GM12878 (cell line): ENCODE measurements at regions not wholly inside any gene's neighbourhood (a gene's known extent, or its start where the extent isn't known, plus 50 kb on each side); places are given as distances from the start of the nearest gene placed in this dataset.

Experiments used
- ATAC-seq: fragments of 200-7000 bp; cut with Tn5 transposase; 3 replicates; pipeline ENCODE4 v1.9.1; 2020; ENCODE audit warnings: mild to moderate bottlenecking, moderate library complexity
- BruUV-seq: library from RNA; stranded (reverse); fragments of 400-500 nt; replicated peaks from 2 replicates; lab custom pipeline; 2021; lab: Mats Ljungman, UMichigan
- CTCF ChIA-PET: fragments of 300-600 bp; sonication (Branson Sonifier 250); formaldehyde crosslinking; extraction: SDS; loops from one replicate; lab custom pipeline; 2021; ENCODE audit warnings: inconsistent platforms; lab: Yijun Ruan, JAX
- POLR2A ChIA-PET: fragments of 350-600 bp; formaldehyde crosslinking; extraction: SDS; loops from one replicate; lab custom pipeline; 2021; ENCODE audit warnings: inconsistent platforms; lab: Charles Lee
- RAD21 ChIA-PET: fragments of 300-600 bp; sonication (Branson Sonifier 250); formaldehyde crosslinking; loops from one replicate; lab custom pipeline; 2023; ENCODE audit warnings: antibody characterized with exemption; ENCODE audit not compliant: unreplicated experiment; lab: Charles Lee
- SMC1A ChIA-PET: fragments of 300-600 bp; sonication (Branson Sonifier 250); formaldehyde crosslinking; loops from one replicate; lab custom pipeline; 2023; ENCODE audit not compliant: unreplicated experiment, uncharacterized antibody; lab: Charles Lee
- DNase-seq: peaks from one replicate; pipeline ENCODE4 v3.0.0-alpha.2; 2011; ENCODE audit warnings: low read depth, low spot score
- FAIRE-seq: peaks from 3 replicates; lab custom pipeline; 2011; peaks lifted over from hg19 to GRCh38; lab: Jason Lieb, UNC
- H2AFZ ChIP-seq: 2 replicates; pipeline ENCODE4 v1.6.0; 2011; ENCODE audit warnings: low read depth, low read length, control low read depth; ENCODE audit not compliant: control insufficient read depth
- H3K27ac ChIP-seq: 2 replicates; pipeline ENCODE4 v1.5.1; 2011; ENCODE audit warnings: control low read depth; ENCODE audit not compliant: control insufficient read depth, insufficient read depth
- H3K27me3 ChIP-seq, 2 experiments: replicated peaks in 1 of 2; 2 replicates each; pipeline versions ENCODE4 v1.6.0 to v1.6.1; 2011; ENCODE audit warnings: low read length in 1 of 2; ENCODE audit not compliant: control insufficient read depth in 2 of 2, insufficient read depth in 2 of 2
- H3K36me3 ChIP-seq, 2 experiments: 2 replicates each; pipeline ENCODE4 v1.5.1; 2011; ENCODE audit warnings: low read length in 1 of 2; ENCODE audit not compliant: control insufficient read depth in 2 of 2, insufficient read depth in 2 of 2
- H3K4me1 ChIP-seq: 2 replicates; pipeline ENCODE4 v1.6.1; 2011; ENCODE audit warnings: mild to moderate bottlenecking, low read length, moderate library complexity, mixed read lengths; ENCODE audit not compliant: control insufficient read depth, insufficient read depth
- H3K4me2 ChIP-seq: 2 replicates; pipeline ENCODE4 v1.6.0; 2011; ENCODE audit warnings: control low read depth; ENCODE audit not compliant: control insufficient read depth, insufficient read depth
- H3K4me3 ChIP-seq: fragments of 200-600 bp; sonication (generic); 2 replicates; pipeline ENCODE4 v1.5.1; 2016
- H3K79me2 ChIP-seq: 2 replicates; pipeline ENCODE4 v1.6.0; 2011; ENCODE audit warnings: low read length; ENCODE audit not compliant: control insufficient read depth, insufficient read depth
- H3K9ac ChIP-seq: 2 replicates; pipeline ENCODE4 v1.8.0; 2011; ENCODE audit warnings: low read length, control low read depth, mixed read lengths; ENCODE audit not compliant: control insufficient read depth, insufficient read depth
- H3K9me3 ChIP-seq: replicated peaks from 3 replicates; pipeline ENCODE4 v1.5.1; 2011; ENCODE audit warnings: mild to moderate bottlenecking, low read length; ENCODE audit not compliant: control insufficient read depth, insufficient read depth
- H4K20me1 ChIP-seq: 2 replicates; pipeline ENCODE4 v1.6.0; 2011; ENCODE audit not compliant: control insufficient read depth, insufficient read depth
- CHD1 ChIP-seq: IDR thresholded peaks from 2 replicates; pipeline ENCODE4 v1.6.1; 2012; ENCODE audit warnings: low read depth, low read length, improper control_type of control experiment
- DPF2 ChIP-seq: fragments of 450-650 bp; IDR thresholded peaks from 2 replicates; pipeline ENCODE4 v1.6.1; 2017; ENCODE audit warnings: mild to moderate bottlenecking
- JUNB ChIP-seq: IDR thresholded peaks from 2 replicates; pipeline ENCODE4 v1.6.1; 2016; ENCODE audit warnings: antibody characterized with exemption, mild to moderate bottlenecking
- MEF2B ChIP-seq: fragments of 450-650 bp; IDR thresholded peaks from 2 replicates; pipeline ENCODE4 v1.6.1; 2018; ENCODE audit warnings: mild to moderate bottlenecking, moderate library complexity; ENCODE audit not compliant: partially characterized antibody, poor library complexity, severe bottlenecking
- NFIC ChIP-seq: IDR thresholded peaks from 2 replicates; pipeline ENCODE4 v1.6.1; 2012; ENCODE audit warnings: low read depth, mild to moderate bottlenecking, inconsistent platforms, low read length, moderate library complexity
- TARDBP ChIP-seq: IDR thresholded peaks from 2 replicates; pipeline ENCODE4 v1.6.1; 2016; ENCODE audit warnings: borderline replicate concordance
- YBX1 ChIP-seq: fragments of 450-650 bp; IDR thresholded peaks from 2 replicates; pipeline ENCODE4 v1.6.1; 2016; ENCODE audit warnings: antibody characterized with exemption
- ZSCAN29 ChIP-seq: fragments of 450-650 bp; IDR thresholded peaks from 2 replicates; pipeline ENCODE4 v1.6.1; 2017; ENCODE audit warnings: mild to moderate bottlenecking, moderate library complexity
- WGBS: methylation state at CpG from one replicate; pipeline ENCODE4 v1.1.6; 2016; ENCODE audit warnings: low lambda C conversion rate; ENCODE audit not compliant: insufficient replicate concordance, insufficient coverage; ENCODE audit errors: missing lambda C conversion rate; 5-methylcytosine and 5-hydroxymethylcytosine counted together
- in situ Hi-C: fragments of 300-500 bp; cut with MboI; formaldehyde crosslinking; loops from 9 replicates; pipeline ENCODE4 v1.14.3; 2018; ENCODE audit warnings: mixed read lengths
- intact Hi-C: fragments of 100-400 bp; cut with micrococcal nuclease; formaldehyde crosslinking; loops from one replicate; pipeline ENCODE4 v1.14.2; 2022; ENCODE audit not compliant: unreplicated experiment
- TF ChIP-seq, protein P1 (sequence below): fragments of 450-650 bp; IDR thresholded peaks from 2 replicates; pipeline ENCODE4 v1.6.1; 2017; ENCODE audit warnings: mild to moderate bottlenecking
- TF ChIP-seq, protein P2 (sequence below): fragments of 450-650 bp; formaldehyde crosslinking; IDR thresholded peaks from 2 replicates; pipeline ENCODE4 v1.5.0; 2022; ENCODE audit warnings: mild to moderate bottlenecking, missing genetic modification characterization
- TF ChIP-seq, protein P3 (sequence below): fragments of 450-650 bp; IDR thresholded peaks from 2 replicates; pipeline ENCODE4 v1.6.1; 2017; ENCODE audit warnings: borderline replicate concordance

DNA sequence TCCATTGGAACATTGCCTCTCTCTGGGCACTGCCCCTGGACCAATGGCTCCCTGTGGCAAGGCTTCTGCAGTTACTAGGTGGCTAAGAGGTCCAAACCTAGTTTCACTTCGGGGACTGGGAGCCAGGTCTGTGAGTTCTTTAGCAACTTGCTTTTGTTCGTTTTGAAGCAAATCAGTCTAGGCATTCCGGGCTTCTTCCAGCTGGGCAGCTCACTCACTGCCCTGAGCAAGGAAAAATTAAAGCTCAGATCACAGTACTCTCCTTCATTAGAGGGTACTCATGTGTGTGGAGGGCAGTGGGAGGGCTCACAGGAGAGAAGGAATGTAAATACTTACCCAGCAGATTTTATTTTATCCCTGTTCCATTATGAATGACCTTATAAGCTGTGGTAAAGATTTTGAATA is 80.3 kb downstream of the SPP2 start:
- Histone ChIP-seq H3K4me1 (no peaks in the 10 kb centered on the region), H3K4me3 (no peak overlapping the region), H2AFZ (no peak overlapping the region), H3K9ac (no peak overlapping the region), H3K9me3 (no peaks in the 10 kb centered on the region), H3K36me3 (no peaks in the 10 kb centered on the region), H3K79me2 (no peaks in the 10 kb centered on the region), H3K27ac (no peak overlapping the region), H3K27me3 (peaks cover 0 to 2% of the 10 kb centered on the region in 2 experiments; a peak in 2 of 4 replicates), H3K4me2 (no peak overlapping the region), H4K20me1 (no peaks in the 10 kb centered on the region)
- POLR2A ChIA-PET: no interaction called here
- SMC1A ChIA-PET: no interaction called here
- DNase-seq: no peak
- WGBS: 11% methylated on average over 3 of the region's 3 CpGs
- FAIRE-seq: no peak
- RAD21 ChIA-PET: interaction anchor here (0.6 kb wide), 1 partner anchor 956 kb away, joined by 3 read pairs; no protein-coding TSS in a partner anchor
- no peak for ATAC-seq
- TF ChIP-seq DPF2: no peak
- no peak for TF ChIP-seq YBX1
- intact Hi-C loops (no loop called here), in situ Hi-C loops (no loop called here)
- CTCF ChIA-PET: interaction anchor here (0.8 to 1.9 kb wide), 2 partner anchors 36 to 415 kb away, joined by 3 to 5 read pairs; no protein-coding TSS in a partner anchor
- BruUV-seq: no TSS peak

DNA sequence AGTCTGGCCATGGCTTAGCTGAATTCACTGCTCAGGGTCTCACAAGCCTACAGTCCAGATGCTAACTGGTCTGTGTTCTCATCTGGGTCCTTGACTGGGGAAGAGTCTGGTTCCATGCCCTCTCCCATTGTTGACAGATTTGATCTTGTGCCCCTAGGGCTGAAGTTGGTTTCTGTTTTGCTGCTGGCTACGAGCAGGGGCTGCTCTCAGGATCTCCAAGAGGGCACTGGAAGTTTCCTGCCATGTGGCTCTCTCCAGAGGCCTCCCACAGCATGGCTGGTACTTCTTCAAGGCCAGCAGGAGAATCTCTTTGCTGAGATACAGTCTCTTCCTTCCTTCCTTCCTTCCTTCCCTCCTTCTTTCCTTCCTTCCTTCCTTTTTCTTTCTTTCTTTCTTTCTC is 78.1 kb downstream of the SPP2 start:
- Histone ChIP-seq H3K4me2 (no peak overlapping the region), H3K9ac (no peak overlapping the region), H3K4me1 (no peaks in the 10 kb centered on the region), H3K36me3 (no peaks in the 10 kb centered on the region), H3K79me2 (no peaks in the 10 kb centered on the region), H3K27ac (no peak overlapping the region), H3K4me3 (no peak overlapping the region), H3K27me3 (peaks cover 0 to 2% of the 10 kb centered on the region in 2 experiments; a peak in 2 of 4 replicates), H2AFZ (no peak overlapping the region), H4K20me1 (no peaks in the 10 kb centered on the region), H3K9me3 (no peaks in the 10 kb centered on the region)
- ATAC-seq (no peak), FAIRE-seq (no peak), DNase-seq (no peak)
- BruUV-seq: no TSS peak
- ChIA-PET CTCF (no interaction called here), RAD21 (no interaction called here), SMC1A (no interaction called here), POLR2A (no interaction called here)
- TF ChIP-seq, protein P1, sequence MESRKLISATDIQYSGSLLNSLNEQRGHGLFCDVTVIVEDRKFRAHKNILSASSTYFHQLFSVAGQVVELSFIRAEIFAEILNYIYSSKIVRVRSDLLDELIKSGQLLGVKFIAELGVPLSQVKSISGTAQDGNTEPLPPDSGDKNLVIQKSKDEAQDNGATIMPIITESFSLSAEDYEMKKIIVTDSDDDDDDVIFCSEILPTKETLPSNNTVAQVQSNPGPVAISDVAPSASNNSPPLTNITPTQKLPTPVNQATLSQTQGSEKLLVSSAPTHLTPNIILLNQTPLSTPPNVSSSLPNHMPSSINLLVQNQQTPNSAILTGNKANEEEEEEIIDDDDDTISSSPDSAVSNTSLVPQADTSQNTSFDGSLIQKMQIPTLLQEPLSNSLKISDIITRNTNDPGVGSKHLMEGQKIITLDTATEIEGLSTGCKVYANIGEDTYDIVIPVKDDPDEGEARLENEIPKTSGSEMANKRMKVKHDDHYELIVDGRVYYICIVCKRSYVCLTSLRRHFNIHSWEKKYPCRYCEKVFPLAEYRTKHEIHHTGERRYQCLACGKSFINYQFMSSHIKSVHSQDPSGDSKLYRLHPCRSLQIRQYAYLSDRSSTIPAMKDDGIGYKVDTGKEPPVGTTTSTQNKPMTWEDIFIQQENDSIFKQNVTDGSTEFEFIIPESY: no peak
- TF ChIP-seq TARDBP (no peak), ZSCAN29 (no peak), JUNB (no peak), MEF2B (no peak), CHD1 (no peak), NFIC (no peak)
- TF ChIP-seq, protein P2, sequence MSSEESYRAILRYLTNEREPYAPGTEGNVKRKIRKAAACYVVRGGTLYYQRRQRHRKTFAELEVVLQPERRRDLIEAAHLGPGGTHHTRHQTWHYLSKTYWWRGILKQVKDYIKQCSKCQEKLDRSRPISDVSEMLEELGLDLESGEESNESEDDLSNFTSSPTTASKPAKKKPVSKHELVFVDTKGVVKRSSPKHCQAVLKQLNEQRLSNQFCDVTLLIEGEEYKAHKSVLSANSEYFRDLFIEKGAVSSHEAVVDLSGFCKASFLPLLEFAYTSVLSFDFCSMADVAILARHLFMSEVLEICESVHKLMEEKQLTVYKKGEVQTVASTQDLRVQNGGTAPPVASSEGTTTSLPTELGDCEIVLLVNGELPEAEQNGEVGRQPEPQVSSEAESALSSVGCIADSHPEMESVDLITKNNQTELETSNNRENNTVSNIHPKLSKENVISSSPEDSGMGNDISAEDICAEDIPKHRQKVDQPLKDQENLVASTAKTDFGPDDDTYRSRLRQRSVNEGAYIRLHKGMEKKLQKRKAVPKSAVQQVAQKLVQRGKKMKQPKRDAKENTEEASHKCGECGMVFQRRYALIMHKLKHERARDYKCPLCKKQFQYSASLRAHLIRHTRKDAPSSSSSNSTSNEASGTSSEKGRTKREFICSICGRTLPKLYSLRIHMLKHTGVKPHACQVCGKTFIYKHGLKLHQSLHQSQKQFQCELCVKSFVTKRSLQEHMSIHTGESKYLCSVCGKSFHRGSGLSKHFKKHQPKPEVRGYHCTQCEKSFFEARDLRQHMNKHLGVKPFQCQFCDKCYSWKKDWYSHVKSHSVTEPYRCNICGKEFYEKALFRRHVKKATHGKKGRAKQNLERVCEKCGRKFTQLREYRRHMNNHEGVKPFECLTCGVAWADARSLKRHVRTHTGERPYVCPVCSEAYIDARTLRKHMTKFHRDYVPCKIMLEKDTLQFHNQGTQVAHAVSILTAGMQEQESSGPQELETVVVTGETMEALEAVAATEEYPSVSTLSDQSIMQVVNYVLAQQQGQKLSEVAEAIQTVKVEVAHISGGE: no peak
- TF ChIP-seq, protein P3, sequence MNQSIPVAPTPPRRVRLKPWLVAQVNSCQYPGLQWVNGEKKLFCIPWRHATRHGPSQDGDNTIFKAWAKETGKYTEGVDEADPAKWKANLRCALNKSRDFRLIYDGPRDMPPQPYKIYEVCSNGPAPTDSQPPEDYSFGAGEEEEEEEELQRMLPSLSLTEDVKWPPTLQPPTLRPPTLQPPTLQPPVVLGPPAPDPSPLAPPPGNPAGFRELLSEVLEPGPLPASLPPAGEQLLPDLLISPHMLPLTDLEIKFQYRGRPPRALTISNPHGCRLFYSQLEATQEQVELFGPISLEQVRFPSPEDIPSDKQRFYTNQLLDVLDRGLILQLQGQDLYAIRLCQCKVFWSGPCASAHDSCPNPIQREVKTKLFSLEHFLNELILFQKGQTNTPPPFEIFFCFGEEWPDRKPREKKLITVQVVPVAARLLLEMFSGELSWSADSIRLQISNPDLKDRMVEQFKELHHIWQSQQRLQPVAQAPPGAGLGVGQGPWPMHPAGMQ: no peak
- intact Hi-C loops (no loop called here), in situ Hi-C loops (no loop called here)
- WGBS: 0% methylated on average over 1 of the region's 1 CpG
